ENCODE measurements at regions not wholly inside any gene's neighbourhood (a gene's known extent, or its start where the extent isn't known, plus 50 kb on each side); places are given as distances from the start of the nearest gene placed in this dataset.

GRCh38 chr5:168047043-168047668 lies 244.3 kb upstream of the WWC1 start:
- no peak for DNase-seq

GRCh38 chr5:168047669-168048111 lies 243.8 kb upstream of the WWC1 start:
- no peak for DNase-seq

GRCh38 chr5:168048486-168048885 lies 243.0 kb upstream of the WWC1 start:
- DNase-seq = no peak

GRCh38 chr5:168052686-168053085 lies 238.8 kb upstream of the WWC1 start:
- DNase-seq = no peak

GRCh38 chr5:168054091-168054490 lies 237.4 kb upstream of the WWC1 start:
- no peak for DNase-seq

GRCh38 chr5:168055141-168055683 lies 236.2 kb upstream of the WWC1 start:
- no peak for DNase-seq

DNA sequence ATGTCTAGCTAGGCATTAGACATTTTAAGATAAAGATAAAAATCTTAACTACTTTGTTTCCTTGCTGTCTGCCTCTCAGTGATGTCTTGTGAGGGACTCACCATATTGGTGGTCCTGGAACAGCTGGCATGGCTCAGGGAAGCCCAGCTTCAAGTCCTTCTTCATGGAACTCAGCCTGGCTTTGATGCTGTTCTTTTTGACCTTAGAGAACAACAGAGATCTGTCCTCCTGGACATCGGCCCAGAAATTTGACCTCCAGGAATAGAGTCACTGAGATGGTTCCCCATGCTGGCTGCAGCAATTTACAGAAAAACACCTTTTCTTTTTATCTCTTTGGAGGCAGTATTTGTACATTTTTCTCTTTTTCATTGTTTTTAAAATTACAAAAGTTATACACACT lies 235.5 kb upstream of the WWC1 start:
- no peak for DNase-seq

DNA sequence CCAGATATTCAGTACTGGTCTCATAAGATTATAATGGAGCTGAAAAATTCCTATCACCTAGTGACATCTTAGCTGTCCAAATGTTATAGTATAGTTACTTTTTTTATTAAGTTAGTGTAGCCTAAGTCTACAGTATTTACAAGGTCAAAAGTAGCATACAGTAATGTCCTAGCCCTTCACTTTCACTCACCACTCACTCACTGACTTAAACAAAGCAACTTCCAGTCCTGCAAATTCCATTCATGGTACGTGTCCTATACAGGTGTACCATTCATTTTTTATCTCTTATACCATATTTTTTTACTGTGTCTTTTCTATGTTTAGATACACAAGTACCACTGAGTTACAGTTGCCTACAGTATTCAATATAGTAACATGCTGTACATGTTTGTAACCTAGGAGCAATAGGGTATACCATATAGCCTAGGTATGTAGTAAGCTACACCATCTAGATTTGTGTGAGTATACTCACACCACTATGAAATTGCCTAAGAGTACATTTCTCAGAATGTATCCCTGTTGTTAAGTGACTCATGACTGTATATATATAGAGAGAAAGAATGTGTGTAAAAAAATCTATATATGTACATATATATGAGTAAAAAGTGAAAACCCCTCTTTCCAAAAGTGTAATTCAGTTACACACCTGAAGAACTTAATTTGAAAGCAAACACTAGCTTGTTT lies 234.8 kb upstream of the WWC1 start:
- no peak for DNase-seq

DNA sequence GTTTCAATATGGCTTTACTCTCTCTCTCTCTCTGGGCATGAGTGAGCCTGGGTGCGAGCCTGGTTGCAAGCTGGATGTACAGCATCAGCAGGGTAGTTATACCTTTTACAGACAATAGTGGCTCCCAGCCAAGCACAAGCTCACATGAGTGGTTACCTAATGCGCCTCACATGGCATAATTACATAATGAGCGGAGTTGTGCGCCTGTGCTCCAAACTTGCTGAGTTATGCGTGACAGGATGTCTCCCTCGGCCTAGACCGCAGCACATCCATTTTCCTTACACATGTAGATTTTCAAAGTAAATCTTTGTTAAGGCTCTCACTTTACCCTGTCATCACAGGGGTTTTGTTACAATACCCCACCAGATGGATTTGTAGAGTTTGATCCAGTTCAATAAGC lies 233.5 kb upstream of the WWC1 start:
- no peak for DNase-seq

DNA sequence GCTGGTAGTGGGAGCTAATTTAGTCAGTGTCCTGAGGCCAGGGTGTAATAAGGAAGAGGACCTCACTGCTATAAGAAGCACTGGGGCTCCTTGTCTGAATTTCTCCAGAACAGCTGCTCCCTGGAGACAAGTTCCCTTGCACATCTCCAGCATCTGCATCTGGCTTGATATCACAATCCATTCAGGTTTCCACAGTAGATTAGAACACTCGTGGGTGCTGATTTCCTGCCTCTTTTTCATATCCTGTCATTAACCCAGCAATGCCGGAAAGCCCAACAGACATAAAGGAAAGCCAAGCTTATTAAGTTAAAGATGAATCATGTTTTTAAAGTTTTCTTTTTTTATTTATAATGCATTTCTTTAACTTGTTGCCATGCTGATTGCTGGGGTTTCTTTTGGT lies 232.3 kb upstream of the WWC1 start:
- no peak for DNase-seq

DNA sequence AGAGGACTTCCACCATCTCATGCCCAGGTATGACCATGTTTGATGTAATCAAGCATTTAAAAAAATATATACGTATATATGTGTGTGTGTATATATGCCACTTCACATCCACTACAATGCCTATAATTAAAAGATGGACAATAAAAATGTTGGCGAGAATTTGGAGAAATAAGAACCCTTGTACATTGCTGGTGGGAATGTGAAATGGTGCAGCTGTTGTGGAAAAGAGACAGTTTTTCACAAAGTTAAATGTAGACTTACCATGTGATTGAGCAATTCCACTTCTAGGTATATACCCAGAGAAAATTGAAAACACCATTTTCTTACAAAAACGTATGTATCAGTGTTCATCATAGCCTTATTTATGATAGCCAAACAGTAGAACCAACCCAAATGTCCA lies 229.2 kb upstream of the WWC1 start:
- no peak for DNase-seq

- DNase-seq = no peak
Measured at GRCh38 chr5:168064457-168064856, 227.0 kb upstream of the WWC1 start.

DNA sequence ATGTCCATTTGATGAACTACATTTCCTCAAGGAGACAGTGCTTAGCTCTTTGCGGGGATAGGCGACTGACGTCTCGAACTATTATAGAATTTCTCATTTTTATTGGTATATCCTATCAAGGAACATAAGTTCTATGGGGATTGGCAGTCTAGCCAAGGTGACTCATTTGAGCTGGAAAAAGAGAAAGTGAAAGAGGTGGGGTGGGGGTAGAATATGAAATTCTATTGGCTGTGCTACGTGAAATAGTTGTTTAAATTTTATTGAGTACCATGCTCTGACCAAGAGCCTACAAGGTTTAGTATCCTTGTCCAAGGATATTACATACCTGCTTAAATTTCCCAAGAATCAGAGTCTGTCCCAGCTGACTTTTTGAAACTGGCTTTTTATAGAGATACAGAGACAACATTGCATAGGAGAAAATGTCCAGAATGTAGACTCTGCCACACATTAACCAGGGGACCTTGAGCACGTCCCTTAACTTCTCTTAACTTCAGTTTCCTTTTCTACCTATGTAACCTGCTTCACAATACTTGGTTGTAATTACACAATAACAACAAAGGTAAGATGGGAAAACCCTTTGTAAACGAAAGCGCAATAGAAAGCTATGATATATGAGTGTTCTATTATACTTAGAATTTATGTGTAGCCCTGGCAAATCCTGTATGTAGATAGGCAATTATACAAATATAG lies 226.4 kb upstream of the WWC1 start:
- DNase-seq = no peak

- no peak for DNase-seq
Measured at GRCh38 chr5:168066536-168067208, 224.8 kb upstream of the WWC1 start.

GRCh38 chr5:168070761-168071160 lies 220.7 kb upstream of the WWC1 start:
- no peak for DNase-seq

DNA sequence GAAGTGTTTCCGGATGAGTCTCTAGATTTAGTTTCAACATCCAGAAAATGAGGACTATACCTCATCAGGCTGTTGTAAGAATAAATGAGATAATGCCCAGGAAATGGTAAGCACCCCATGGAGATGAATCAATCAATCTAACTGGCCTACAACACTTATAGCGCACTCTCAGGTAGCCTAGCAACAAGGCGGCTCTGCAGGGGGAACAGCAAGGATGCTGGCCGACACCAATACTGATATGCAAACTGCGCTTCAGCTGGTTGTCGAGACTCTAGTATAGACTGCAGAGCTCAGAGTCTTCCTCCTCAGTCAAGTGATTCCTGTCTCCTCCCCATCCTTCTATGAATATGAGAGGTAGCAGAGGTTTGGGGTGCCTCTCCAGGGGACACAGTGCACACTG lies 218.8 kb upstream of the WWC1 start:
- no peak for DNase-seq

- DNase-seq = no peak
Measured at GRCh38 chr5:168073311-168073710, 218.1 kb upstream of the WWC1 start.

DNA sequence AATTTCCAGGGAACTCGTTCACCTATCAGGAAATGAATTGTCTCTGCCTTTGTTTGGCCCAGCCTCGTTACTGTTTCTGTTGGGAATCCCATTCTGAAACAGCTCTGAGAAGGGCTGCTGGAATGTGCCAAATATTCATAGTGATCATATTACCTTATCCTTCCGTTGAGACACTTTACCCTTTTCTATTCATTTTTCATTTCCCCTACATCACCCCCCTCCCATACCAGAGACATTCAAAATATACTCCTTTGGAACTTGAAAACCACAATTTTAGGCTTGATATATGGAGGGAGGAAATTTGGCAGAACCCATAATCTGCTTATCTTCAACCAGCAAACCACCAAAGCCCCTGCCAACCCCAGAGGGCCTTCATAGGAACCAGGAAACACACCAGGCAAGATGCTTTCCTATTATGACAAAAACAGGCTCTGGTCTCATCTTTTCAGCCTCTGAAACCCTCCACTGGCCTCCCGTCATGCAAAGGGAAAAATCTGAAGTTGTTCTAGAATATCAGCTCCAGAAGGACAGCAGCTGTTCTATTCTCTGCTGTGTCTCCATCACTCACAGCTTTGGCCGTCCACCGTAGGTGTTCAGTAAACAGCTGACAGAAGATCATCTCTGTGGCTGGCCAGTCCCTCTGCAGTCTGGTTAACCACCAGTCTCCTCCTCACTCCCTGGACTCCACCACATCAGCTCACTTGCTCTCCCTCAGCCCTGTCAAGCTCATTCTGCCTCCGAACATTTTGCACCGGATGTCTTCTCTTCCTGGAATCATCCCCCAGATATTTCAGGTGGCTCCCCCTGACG lies 217.2 kb upstream of the WWC1 start:
- DNase-seq = no peak

GRCh38 chr5:168075387-168075786 lies 216.1 kb upstream of the WWC1 start:
- no peak for DNase-seq

- no peak for DNase-seq
Measured at GRCh38 chr5:168076561-168076991, 214.9 kb upstream of the WWC1 start.

DNA sequence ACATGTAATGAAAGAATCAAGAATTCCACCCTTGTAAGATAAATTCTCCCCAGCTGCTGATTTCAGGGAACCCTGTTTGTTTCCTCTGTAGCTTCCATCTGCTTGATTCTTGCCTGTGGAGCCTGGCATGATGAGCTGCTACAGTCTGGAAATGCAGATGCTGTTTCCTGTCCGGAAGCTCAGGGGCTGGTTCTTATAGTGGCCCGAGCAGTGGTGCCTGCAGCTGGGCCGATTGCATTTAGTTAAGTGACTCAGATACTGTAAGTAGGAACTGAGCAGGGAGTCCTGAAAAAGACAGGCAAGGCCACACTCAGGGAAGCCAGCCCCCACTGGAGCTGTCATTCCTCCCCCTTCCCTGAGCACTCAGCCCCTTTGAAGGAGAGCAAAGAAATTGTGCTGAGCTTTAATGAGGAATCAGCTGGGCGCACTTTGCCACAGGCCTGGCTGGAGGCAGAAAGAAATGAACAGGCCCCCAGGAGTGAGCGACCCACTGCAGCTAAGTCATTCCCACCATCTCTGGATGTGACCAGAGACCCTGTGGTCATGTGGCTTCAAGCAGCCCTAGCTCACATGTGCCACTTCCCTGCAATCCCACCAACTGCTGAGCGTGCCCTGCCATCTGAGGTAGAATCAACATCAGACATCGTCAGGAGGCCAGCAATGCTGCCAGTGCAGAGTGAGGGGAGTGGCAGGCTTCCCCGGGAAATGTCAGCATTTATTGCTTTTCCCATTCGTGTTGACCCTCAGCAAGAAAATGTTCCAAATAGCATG lies 206.0 kb upstream of the WWC1 start:
- no peak for DNase-seq

All from activated CD8-positive, alpha-beta memory T cell treated with anti-CD3 and anti-CD28 coated beads, Interleukin-2, amount 50 U/mL, for 4 hours (primary cell).